ENCODE measurements at regions not wholly inside any gene's neighbourhood (a gene's known extent, or its start where the extent isn't known, plus 50 kb on each side); places are given as distances from the start of the nearest gene placed in this dataset.

- Histone ChIP-seq H3K9ac (ENCODE audit: low read length) (no peak overlapping the region), H3K79me2 (ENCODE audit: low read length) (no peaks in the 10 kb centered on the region), H3F3A (ENCODE audit: insufficient read depth, low read length) (no peaks in the 10 kb centered on the region), H3K9me2 (replicated peaks; ENCODE audit: insufficient read depth, low read length) (no peaks in the 10 kb centered on the region), H4K20me1 (ENCODE audit: insufficient read depth, low read length) (no peaks in the 10 kb centered on the region), H3K27ac (ENCODE audit: low read length) (no peak overlapping the region), H3K27me3 (replicated peaks; ENCODE audit: insufficient read depth, low read length) (no peaks in the 10 kb centered on the region), H3K9me3 (replicated peaks; ENCODE audit: insufficient read depth, low read length) (no peaks in the 10 kb centered on the region), H3K36me3 (replicated peaks; ENCODE audit: insufficient read depth, low read length) (no peaks in the 10 kb centered on the region), H3K4me2 (ENCODE audit: low read depth, low read length) (no peak overlapping the region), H3K4me1 (ENCODE audit: low read length) (no peaks in the 10 kb centered on the region), H2AFZ (ENCODE audit: low read length) (no peak overlapping the region), H3K4me3 (ENCODE audit: low read length) (no peak overlapping the region)
- DNase-seq = no peak
- TF ChIP-seq EZH2phosphoT487 (IDR thresholded peaks at IDR 0.05; ENCODE audit: low read length) = no peak
- TF ChIP-seq CTCF (IDR thresholded peaks at IDR 0.05; ENCODE audit: low read length) = no peak
- TF ChIP-seq EZH2 (optimal IDR thresholded peaks at IDR 0.05; ENCODE audit: low read depth, low read length) = no peak
Observed at GRCh38 chr6:139547804-139548203, 173.4 kb upstream of the CITED2 start.

- Histone ChIP-seq H3K27ac (ENCODE audit: low read length) (no peak overlapping the region), H3K4me2 (ENCODE audit: low read depth, low read length) (no peak overlapping the region), H3K9me3 (replicated peaks; ENCODE audit: insufficient read depth, low read length) (no peaks in the 10 kb centered on the region), H3K4me3 (ENCODE audit: low read length) (no peak overlapping the region), H3K27me3 (replicated peaks; ENCODE audit: insufficient read depth, low read length) (no peaks in the 10 kb centered on the region), H4K20me1 (ENCODE audit: insufficient read depth, low read length) (no peaks in the 10 kb centered on the region), H3K9me2 (replicated peaks; ENCODE audit: insufficient read depth, low read length) (no peaks in the 10 kb centered on the region), H3K9ac (ENCODE audit: low read length) (no peak overlapping the region), H3F3A (ENCODE audit: insufficient read depth, low read length) (no peaks in the 10 kb centered on the region), H3K79me2 (ENCODE audit: low read length) (no peaks in the 10 kb centered on the region), H3K4me1 (ENCODE audit: low read length) (no peaks in the 10 kb centered on the region), H2AFZ (ENCODE audit: low read length) (no peak overlapping the region), H3K36me3 (replicated peaks; ENCODE audit: insufficient read depth, low read length) (no peaks in the 10 kb centered on the region)
- TF ChIP-seq CTCF (IDR thresholded peaks at IDR 0.05; ENCODE audit: low read length) = no peak
- TF ChIP-seq EZH2phosphoT487 (IDR thresholded peaks at IDR 0.05; ENCODE audit: low read length) = no peak
- TF ChIP-seq EZH2 (optimal IDR thresholded peaks at IDR 0.05; ENCODE audit: low read depth, low read length) = no peak
- no peak for DNase-seq
Observed at GRCh38 chr6:139547122-139547776, 172.8 kb upstream of the CITED2 start.

GRCh38 chr6:139546106-139546472 lies 171.6 kb upstream of the CITED2 start:
- Histone ChIP-seq H3K9me2 (replicated peaks; ENCODE audit: insufficient read depth, low read length) (no peaks in the 10 kb centered on the region), H3F3A (ENCODE audit: insufficient read depth, low read length) (no peaks in the 10 kb centered on the region), H3K79me2 (ENCODE audit: low read length) (no peaks in the 10 kb centered on the region), H3K9me3 (replicated peaks; ENCODE audit: insufficient read depth, low read length) (no peaks in the 10 kb centered on the region), H3K4me3 (ENCODE audit: low read length) (no peak overlapping the region), H4K20me1 (ENCODE audit: insufficient read depth, low read length) (no peaks in the 10 kb centered on the region), H3K27me3 (replicated peaks; ENCODE audit: insufficient read depth, low read length) (no peaks in the 10 kb centered on the region), H3K4me2 (ENCODE audit: low read depth, low read length) (no peak overlapping the region), H3K9ac (ENCODE audit: low read length) (no peak overlapping the region), H2AFZ (ENCODE audit: low read length) (no peak overlapping the region), H3K27ac (ENCODE audit: low read length) (no peak overlapping the region), H3K36me3 (replicated peaks; ENCODE audit: insufficient read depth, low read length) (no peaks in the 10 kb centered on the region), H3K4me1 (ENCODE audit: low read length) (no peaks in the 10 kb centered on the region)
- DNase-seq = no peak
- TF ChIP-seq CTCF (IDR thresholded peaks at IDR 0.05; ENCODE audit: low read length) = no peak
